ENCODE measurements at regions not wholly inside any gene's neighbourhood (a gene's known extent, or its start where the extent isn't known, plus 50 kb on each side); places are given as distances from the start of the nearest gene placed in this dataset.

DNA sequence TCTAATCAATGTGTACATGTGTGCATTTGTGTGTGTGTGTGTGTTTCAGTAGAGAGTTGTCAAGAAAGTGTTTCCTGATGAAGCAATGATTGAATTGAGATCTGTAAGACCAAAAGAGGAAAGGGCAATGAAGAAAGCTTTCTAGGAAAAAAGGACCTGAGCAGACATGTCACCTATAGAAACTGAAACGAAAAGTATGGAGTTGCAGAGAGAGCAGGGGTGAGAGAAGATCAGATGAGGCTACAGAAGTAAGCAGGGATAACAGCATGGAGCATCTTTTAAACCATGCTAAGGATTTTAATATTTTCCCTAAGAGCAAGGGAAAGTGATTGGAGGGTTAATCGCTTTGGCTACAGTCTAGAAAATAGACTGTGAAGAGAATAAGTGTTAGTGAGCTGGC is 1459.4 kb upstream of the TENM4 start:
- BruUV-seq (replicated peaks): no TSS peak
- intact Hi-C loops (cut with micrococcal nuclease) (no loop called here), dilution Hi-C loops (cut with MboI; ENCODE audit: extremely low pct_ligation_motif_present, low sequenced_read_pairs) (no loop called here)
- DNase-seq (ENCODE audit: low read depth, low spot score) (no peak), FAIRE-seq (no peak)
- H3K9me1 ChIP-seq (replicated peaks; ENCODE audit: control insufficient read depth, extremely low read depth, insufficient read depth, low read length): no peaks in the 10 kb centered on the region
- no peak overlapping the region for H3K9ac ChIP-seq (replicated peaks; ENCODE audit: extremely low read depth, insufficient read depth, low read length)
- no peak overlapping the region for H2AFZ ChIP-seq (ENCODE audit: low read depth, low read length)
- no peaks in the 10 kb centered on the region for H3K9me3 ChIP-seq (replicated peaks; ENCODE audit: control insufficient read depth, insufficient read depth, low read length)
- H3K79me2 ChIP-seq (ENCODE audit: control insufficient read depth, insufficient read depth, low read length): no peaks in the 10 kb centered on the region
- no peak overlapping the region for H3K27ac ChIP-seq (ENCODE audit: insufficient read depth, low read depth, low read length)
- H3K4me3 ChIP-seq (replicated peaks in 1 of 3; ENCODE audit: insufficient read depth in 1 of 3, low read depth in 1 of 3, low read length in 3 of 3): no peak overlapping the region
- POLR2A ChIA-PET: no interaction called here
- TF ChIP-seq POLR2AphosphoS5 (IDR thresholded peaks at IDR 0.05; ENCODE audit: insufficient read depth, low read depth, low read length) (no peak), MYC (IDR thresholded peaks at IDR 0.05; ENCODE audit: low read depth, low read length) (no peak)
- H3K4me2 ChIP-seq (ENCODE audit: insufficient read depth, low read length): no peak overlapping the region
- no peaks in the 10 kb centered on the region for H3K27me3 ChIP-seq (ENCODE audit: control insufficient read depth in 2 of 2, insufficient read depth in 2 of 2, low read length in 2 of 2)
- H3K4me1 ChIP-seq (ENCODE audit: control insufficient read depth, extremely low read depth, insufficient read depth, low read length): no peaks in the 10 kb centered on the region
- CTCF ChIA-PET: no interaction called here
- no peaks in the 10 kb centered on the region for H3K36me3 ChIP-seq (ENCODE audit: control insufficient read depth in 2 of 2, extremely low read depth in 1 of 2, insufficient read depth in 2 of 2, low read length in 2 of 2)
- no peaks in the 10 kb centered on the region for H4K20me1 ChIP-seq (replicated peaks; ENCODE audit: control insufficient read depth, extremely low read depth, insufficient read depth, low read length)

DNA sequence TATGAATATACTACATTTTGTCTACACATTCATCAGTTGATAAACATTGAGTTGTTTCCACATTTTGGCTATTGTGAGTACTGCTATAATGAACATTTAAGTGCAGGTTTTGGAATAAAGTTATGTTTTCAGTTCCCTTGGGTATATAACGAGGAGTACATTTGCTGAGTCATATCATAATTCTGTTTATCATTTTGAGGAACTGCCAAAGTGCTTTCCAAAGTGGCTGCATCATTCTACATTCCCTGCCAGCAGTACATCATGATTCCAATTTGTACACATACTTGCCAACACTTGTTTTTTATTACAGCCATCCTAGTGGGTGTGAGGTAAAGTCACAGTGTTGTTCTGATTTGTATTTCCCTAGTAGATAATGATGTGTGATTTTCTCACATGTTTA is 1458.6 kb upstream of the TENM4 start:
- TF ChIP-seq EZH2 (IDR thresholded peaks at IDR 0.05; ENCODE audit: borderline replicate concordance, low read depth, low read length, severe bottlenecking) (no peak), JUN (IDR thresholded peaks at IDR 0.05; ENCODE audit: borderline replicate concordance, insufficient read depth, insufficient read length, low read depth) (no peak), FOS (IDR thresholded peaks at IDR 0.05; ENCODE audit: borderline replicate concordance, insufficient read depth, low read length) (no peak), MYC (IDR thresholded peaks at IDR 0.05; ENCODE audit: low read depth, low read length) (no peak), CTCF (IDR thresholded peaks at IDR 0.05; ENCODE audit: extremely low read depth in 1 of 2, insufficient read depth in 1 of 2, low read depth in 1 of 2, low read length in 2 of 2) (no peak), POLR2AphosphoS5 (IDR thresholded peaks at IDR 0.05; ENCODE audit: insufficient read depth, low read depth, low read length) (no peak), POLR2A (IDR thresholded peaks at IDR 0.05; ENCODE audit: low read depth, low read length) (no peak), GATA2 (IDR thresholded peaks at IDR 0.05; ENCODE audit: insufficient read depth, insufficient read length, low read depth, low read length) (no peak)
- TF ChIP-seq, protein P1, sequence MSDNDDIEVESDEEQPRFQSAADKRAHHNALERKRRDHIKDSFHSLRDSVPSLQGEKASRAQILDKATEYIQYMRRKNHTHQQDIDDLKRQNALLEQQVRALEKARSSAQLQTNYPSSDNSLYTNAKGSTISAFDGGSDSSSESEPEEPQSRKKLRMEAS (IDR thresholded peaks at IDR 0.05; ENCODE audit: insufficient read depth, insufficient read length): no peak
- Histone ChIP-seq H3K27me3 (ENCODE audit: control insufficient read depth in 2 of 2, insufficient read depth in 2 of 2, low read length in 2 of 2) (no peaks in the 10 kb centered on the region), H3K79me2 (ENCODE audit: control insufficient read depth, insufficient read depth, low read length) (no peaks in the 10 kb centered on the region), H3K4me3 (replicated peaks in 1 of 3; ENCODE audit: insufficient read depth in 1 of 3, low read depth in 1 of 3, low read length in 3 of 3) (no peak overlapping the region), H3K4me2 (ENCODE audit: insufficient read depth, low read length) (no peak overlapping the region), H3K4me1 (ENCODE audit: control insufficient read depth, extremely low read depth, insufficient read depth, low read length) (no peaks in the 10 kb centered on the region), H3K9ac (replicated peaks; ENCODE audit: extremely low read depth, insufficient read depth, low read length) (no peak overlapping the region), H3K9me3 (replicated peaks; ENCODE audit: control insufficient read depth, insufficient read depth, low read length) (no peaks in the 10 kb centered on the region), H4K20me1 (replicated peaks; ENCODE audit: control insufficient read depth, extremely low read depth, insufficient read depth, low read length) (no peaks in the 10 kb centered on the region), H3K36me3 (ENCODE audit: control insufficient read depth in 2 of 2, extremely low read depth in 1 of 2, insufficient read depth in 2 of 2, low read length in 2 of 2) (no peaks in the 10 kb centered on the region), H2AFZ (ENCODE audit: low read depth, low read length) (no peak overlapping the region), H3K9me1 (replicated peaks; ENCODE audit: control insufficient read depth, extremely low read depth, insufficient read depth, low read length) (no peaks in the 10 kb centered on the region), H3K27ac (ENCODE audit: insufficient read depth, low read depth, low read length) (no peak overlapping the region)
- CTCF ChIA-PET: no interaction called here
- BruUV-seq (replicated peaks): no TSS peak
- POLR2A ChIA-PET: no interaction called here
- DNase-seq (ENCODE audit: low read depth, low spot score) (peak; percentile 40), FAIRE-seq (no peak)
- intact Hi-C loops (cut with micrococcal nuclease) (no loop called here), dilution Hi-C loops (cut with MboI; ENCODE audit: extremely low pct_ligation_motif_present, low sequenced_read_pairs) (no loop called here)
